HepG2 (cell line): ENCODE measurements at regions not wholly inside any gene's neighbourhood (a gene's known extent, or its start where the extent isn't known, plus 50 kb on each side); places are given as distances from the start of the nearest gene placed in this dataset.

ENCODE experiments used
- ATAC-seq: fragments of 200-7000 bp; cut with Tn5 transposase; 3 replicates; pipeline ENCODE4 v1.9.1; 2020; ENCODE audit warnings: mild to moderate bottlenecking, moderate library complexity
- BruUV-seq: library from RNA; stranded (reverse); fragments of 400-500 nt; replicated peaks from 2 replicates; lab custom pipeline; 2021; lab: Mats Ljungman, UMichigan
- CTCF ChIA-PET: fragments of 300-600 bp; formaldehyde crosslinking; extraction: SDS; loops from one replicate; lab custom pipeline; 2021; ENCODE audit warnings: low total read pairs, inconsistent platforms, low intra/inter-chr PET ratio; lab: Yijun Ruan, JAX
- POLR2A ChIA-PET: fragments of 350-600 bp; sonication (Branson Sonifier 250); formaldehyde crosslinking; loops from one replicate; lab custom pipeline; 2020; ENCODE audit warnings: antibody characterized with exemption, inconsistent platforms; lab: Yijun Ruan, JAX
- DNase-seq: peaks from one replicate; pipeline ENCODE4 v3.0.0-alpha.2; 2015; ENCODE audit warnings: low spot score
- FAIRE-seq: peaks from 3 replicates; lab custom pipeline; 2011; peaks lifted over from hg19 to GRCh38; lab: Jason Lieb, UNC
- H2AFZ ChIP-seq: one replicate; pipeline ENCODE4 v1.6.1; 2011; ENCODE audit warnings: low read length, inconsistent platforms
- H3K27ac ChIP-seq: fragments of 300-600 bp; 3 replicates; pipeline ENCODE4 v1.8.0; 2011; ENCODE audit warnings: mixed run types, mild to moderate bottlenecking, mixed read lengths, low read length, inconsistent platforms; ENCODE audit not compliant: insufficient read depth; ENCODE audit errors: extremely low read length
- H3K27me3 ChIP-seq, 2 experiments: fragments of 200-600 bp in 1 of 2; 2 replicates in 1 of 2; 3 replicates in 1 of 2; pipeline versions ENCODE4 v1.6.0 to v1.8.0; 2011; ENCODE audit warnings: low read length in 2 of 2, mild to moderate bottlenecking in 2 of 2, moderate library complexity in 2 of 2, inconsistent platforms in 1 of 2; ENCODE audit not compliant: insufficient read depth in 2 of 2, control insufficient read depth in 1 of 2
- H3K36me3 ChIP-seq, 2 experiments: fragments of 200-600 bp in 1 of 2; replicated peaks in 1 of 2; 2 replicates in 1 of 2; 3 replicates in 1 of 2; pipeline versions ENCODE4 v1.5.1 to v1.8.0; 2011; ENCODE audit warnings: low read length in 2 of 2, inconsistent platforms in 1 of 2; ENCODE audit not compliant: insufficient read depth in 2 of 2, control insufficient read depth in 1 of 2
- H3K4me1 ChIP-seq: 2 replicates; pipeline ENCODE4 v1.5.1; 2012; ENCODE audit warnings: low read length, inconsistent platforms; ENCODE audit not compliant: insufficient read depth
- H3K4me2 ChIP-seq: 2 replicates; pipeline ENCODE4 v1.6.0; 2011; ENCODE audit warnings: low read depth, low read length, inconsistent platforms
- H3K4me3 ChIP-seq, 3 experiments: fragments of 200-600 bp in 1 of 3; sonication (generic), shearing (Covaris generic) in 1 of 3; replicated peaks in 1 of 3; 2 replicates each; pipeline ENCODE4 v1.5.1; 2011 to 2016; ENCODE audit warnings: low read length in 3 of 3, inconsistent platforms in 2 of 3, low read depth in 2 of 3, mild to moderate bottlenecking in 2 of 3, control low read depth in 1 of 3, mixed read lengths in 1 of 3; ENCODE audit not compliant: insufficient read depth in 1 of 3
- H3K79me2 ChIP-seq: one replicate; pipeline ENCODE4 v1.6.1; 2011; ENCODE audit warnings: low read length, inconsistent platforms; ENCODE audit not compliant: insufficient read depth
- H3K9ac ChIP-seq: 2 replicates; pipeline ENCODE4 v1.6.0; 2011; ENCODE audit warnings: mild to moderate bottlenecking, low read depth, low read length, inconsistent platforms; ENCODE audit not compliant: insufficient read depth
- H3K9me3 ChIP-seq: 2 replicates; pipeline ENCODE4 v1.5.1; 2012; ENCODE audit warnings: mild to moderate bottlenecking, low read length
- H4K20me1 ChIP-seq: 2 replicates; pipeline ENCODE4 v1.6.0; 2011; ENCODE audit warnings: inconsistent platforms, mild to moderate bottlenecking, low read length, moderate library complexity; ENCODE audit not compliant: insufficient read depth
- HMG20B ChIP-seq: conservative IDR thresholded peaks from 2 replicates; pipeline ENCODE4 v1.6.1; 2016; ENCODE audit warnings: missing genetic modification reagents, missing compliant biosample characterization
- JDP2 ChIP-seq: sonication (generic); formaldehyde crosslinking; IDR thresholded peaks from 2 replicates; pipeline ENCODE4 v1.8.1; 2022; ENCODE audit warnings: missing genetic modification reagents, borderline replicate concordance
- RXRB ChIP-seq: IDR thresholded peaks from 2 replicates; pipeline ENCODE4 v1.6.1; 2016; ENCODE audit warnings: borderline replicate concordance, missing genetic modification reagents, missing compliant biosample characterization
- SP5 ChIP-seq: IDR thresholded peaks from 2 replicates; pipeline ENCODE4 v1.6.1; 2016; ENCODE audit warnings: low read depth, borderline replicate concordance
- ZNF549 ChIP-seq: sonication (generic); formaldehyde crosslinking; IDR thresholded peaks from 2 replicates; pipeline ENCODE4 v1.5.0; 2020; ENCODE audit warnings: missing genetic modification reagents
- ZSCAN31 ChIP-seq: sonication (generic); formaldehyde crosslinking; IDR thresholded peaks from 2 replicates; pipeline ENCODE4 v1.5.0; 2020; ENCODE audit warnings: low read depth, mild to moderate bottlenecking, missing genetic modification reagents
- WGBS: methylation state at CpG from one replicate; pipeline ENCODE4 v1.1.6; 2017; ENCODE audit warnings: low lambda C conversion rate; 5-methylcytosine and 5-hydroxymethylcytosine counted together
- in situ Hi-C: cut with HindIII; loops from 2 replicates; pipeline ENCODE4 v1.10.0; 2017; ENCODE audit warnings: low pct_unique_long_range_greater_than_20kb; ENCODE audit not compliant: extremely low pct_ligation_motif_present
- intact Hi-C: fragments of 100-400 bp; cut with micrococcal nuclease; formaldehyde crosslinking; loops from one replicate; pipeline ENCODE4 v1.10.0; 2022; ENCODE audit not compliant: unreplicated experiment
- TF ChIP-seq, protein P1 (sequence below): sonication (generic); formaldehyde crosslinking; IDR thresholded peaks from 2 replicates; pipeline ENCODE4 v1.5.0; 2020; ENCODE audit warnings: mild to moderate bottlenecking, missing genetic modification reagents, moderate library complexity

DNA sequence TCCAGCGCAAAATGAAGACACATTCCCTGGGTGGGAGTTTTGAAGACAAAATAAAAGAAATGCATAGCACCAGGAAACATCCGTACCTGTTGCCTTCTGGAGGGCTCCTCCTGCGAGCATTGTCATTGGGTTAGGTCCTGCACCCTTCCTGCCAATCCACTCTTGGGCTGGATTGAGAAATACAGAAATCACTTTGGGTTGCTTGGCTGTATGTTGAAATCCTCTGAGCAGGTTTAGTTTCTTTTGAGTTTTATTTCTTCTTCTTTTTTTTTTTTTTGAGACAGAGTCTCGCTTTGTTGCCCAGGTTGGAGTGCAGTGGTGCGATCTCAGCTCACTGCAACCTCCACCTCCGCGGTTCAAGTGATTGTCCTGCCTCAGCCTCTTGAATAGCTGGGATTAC lies 67.6 kb downstream of the ARF6 start:
- H3K9me3 ChIP-seq, result no peaks in the 10 kb centered on the region
- peak overlapping the region; percentile 55 for H3K4me2 ChIP-seq
- ChIA-PET POLR2A (interaction anchor here (0.8 kb wide), 1 partner anchor 43 kb away, joined by 4 read pairs; no protein-coding TSS in a partner anchor), CTCF (no interaction called here)
- DNase-seq (no peak), FAIRE-seq (no peak), ATAC-seq (no peak; the same call in 2 of the 3 replicates)
- 47% methylated on average over 7 of the region's 7 CpGs for WGBS
- no peaks in the 10 kb centered on the region for H4K20me1 ChIP-seq
- H3K4me1 ChIP-seq, result peaks cover 72% of the 10 kb centered on the region
- no peaks in the 10 kb centered on the region for H3K36me3 ChIP-seq
- intact Hi-C loops, result no loop called here
- in situ Hi-C loops, result no loop called here
- no peak for TF ChIP-seq ZSCAN31 (CRISPR knock-in tag)
- TF ChIP-seq RXRB (CRISPR knock-in tag), result no peak
- TF ChIP-seq, protein P1, sequence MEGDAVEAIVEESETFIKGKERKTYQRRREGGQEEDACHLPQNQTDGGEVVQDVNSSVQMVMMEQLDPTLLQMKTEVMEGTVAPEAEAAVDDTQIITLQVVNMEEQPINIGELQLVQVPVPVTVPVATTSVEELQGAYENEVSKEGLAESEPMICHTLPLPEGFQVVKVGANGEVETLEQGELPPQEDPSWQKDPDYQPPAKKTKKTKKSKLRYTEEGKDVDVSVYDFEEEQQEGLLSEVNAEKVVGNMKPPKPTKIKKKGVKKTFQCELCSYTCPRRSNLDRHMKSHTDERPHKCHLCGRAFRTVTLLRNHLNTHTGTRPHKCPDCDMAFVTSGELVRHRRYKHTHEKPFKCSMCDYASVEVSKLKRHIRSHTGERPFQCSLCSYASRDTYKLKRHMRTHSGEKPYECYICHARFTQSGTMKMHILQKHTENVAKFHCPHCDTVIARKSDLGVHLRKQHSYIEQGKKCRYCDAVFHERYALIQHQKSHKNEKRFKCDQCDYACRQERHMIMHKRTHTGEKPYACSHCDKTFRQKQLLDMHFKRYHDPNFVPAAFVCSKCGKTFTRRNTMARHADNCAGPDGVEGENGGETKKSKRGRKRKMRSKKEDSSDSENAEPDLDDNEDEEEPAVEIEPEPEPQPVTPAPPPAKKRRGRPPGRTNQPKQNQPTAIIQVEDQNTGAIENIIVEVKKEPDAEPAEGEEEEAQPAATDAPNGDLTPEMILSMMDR (CRISPR knock-in tag), result no peak
- no peak for TF ChIP-seq SP5 (CRISPR knock-in tag)
- no peak for TF ChIP-seq HMG20B
- TF ChIP-seq JDP2 (CRISPR knock-in tag), result no peak
- no peak for TF ChIP-seq ZNF549
- 0 out of 6 replicates have a peak overlapping the region, but pooled peaks of 1 of the 3 experiments have one; percentile 30 for H3K4me3 ChIP-seq
- H3K9ac ChIP-seq, result no peak overlapping the region
- H3K27ac ChIP-seq, result no peak overlapping the region
- no peak overlapping the region for H2AFZ ChIP-seq
- no peaks in the 10 kb centered on the region for H3K27me3 ChIP-seq
- no TSS peak for BruUV-seq
- no peaks in the 10 kb centered on the region for H3K79me2 ChIP-seq
